Fibroblast of pulmonary artery (primary cell): ENCODE measurements at regions not wholly inside any gene's neighbourhood (a gene's known extent, or its start where the extent isn't known, plus 50 kb on each side); places are given as distances from the start of the nearest gene placed in this dataset.
"Not testable (repeated sequence)": the region's sequence is repeated elsewhere in the genome, so short reads cannot be mapped to it uniquely, and the experiment has no call there.

Experiments
- DNase-seq: peaks from one replicate; pipeline ENCODE4 v3.0.0-alpha.2; 2010; ENCODE audit warnings: low read depth
- H3K4me3 ChIP-seq: replicated peaks from 2 replicates; pipeline ENCODE4 v1.5.1; 2011; ENCODE audit warnings: low read depth, mild to moderate bottlenecking, control low read depth, low read length, moderate library complexity
- CTCF ChIP-seq: IDR thresholded peaks from 2 replicates; pipeline ENCODE4 v1.5.1; 2011; ENCODE audit warnings: mild to moderate bottlenecking, control low read depth, low read length, inconsistent platforms; ENCODE audit errors: missing control alignments

GRCh38 chr20:30164389-30164788, 1093.1 kb upstream of the DEFB115 start:
- not testable (repeated sequence) for H3K4me3 ChIP-seq, DNase-seq

- no peak for DNase-seq
These were observed 1089.9 kb upstream of the DEFB115 start for GRCh38 chr20:30167540-30167939.

GRCh38 chr20:30168025-30168799, 1089.3 kb upstream of the DEFB115 start:
- H3K4me3 ChIP-seq = no peak overlapping the region

More at GRCh38 chr20:30167540-30167939, 1089.9 kb upstream of the DEFB115 start:
- TF ChIP-seq CTCF = no peak
- no peak overlapping the region for H3K4me3 ChIP-seq

GRCh38 chr20:30168800-30169138, 1088.7 kb upstream of the DEFB115 start:
- no peak for DNase-seq
- no peak overlapping the region for H3K4me3 ChIP-seq
- TF ChIP-seq CTCF = no peak

More at GRCh38 chr20:30168025-30168799, 1089.3 kb upstream of the DEFB115 start:
- no peak for TF ChIP-seq CTCF
- no peak for DNase-seq

GRCh38 chr20:30175681-30176080, 1081.8 kb upstream of the DEFB115 start:
- no peak for DNase-seq
- no peak for TF ChIP-seq CTCF
- H3K4me3 ChIP-seq = no peak overlapping the region

GRCh38 chr20:30183124-30183523, 1074.3 kb upstream of the DEFB115 start:
- H3K4me3 ChIP-seq, DNase-seq: not testable (repeated sequence)

GRCh38 chr20:30191785-30192184, 1065.7 kb upstream of the DEFB115 start:
- H3K4me3 ChIP-seq, DNase-seq: not testable (repeated sequence)

- not testable (repeated sequence) for DNase-seq
These were observed 1023.0 kb upstream of the DEFB115 start for GRCh38 chr20:30234477-30234876.

GRCh38 chr20:30275073-30275472, 982.4 kb upstream of the DEFB115 start:
- not testable (repeated sequence) for H3K4me3 ChIP-seq, DNase-seq

More at GRCh38 chr20:30234477-30234876, 1023.0 kb upstream of the DEFB115 start:
- H3K4me3 ChIP-seq = not testable (repeated sequence)

- H3K4me3 ChIP-seq = no peak overlapping the region
- TF ChIP-seq CTCF = no peak
- DNase-seq = no peak
These were observed 975.8 kb upstream of the DEFB115 start for GRCh38 chr20:30281584-30282197.

GRCh38 chr20:30283476-30284280, 973.8 kb upstream of the DEFB115 start:
- H3K4me3 ChIP-seq = peak overlapping the region; percentile 30
- DNase-seq = peak; percentile 61
